NT2/D1 (cell line): ENCODE measurements at regions not wholly inside any gene's neighbourhood (a gene's known extent, or its start where the extent isn't known, plus 50 kb on each side); places are given as distances from the start of the nearest gene placed in this dataset.

Experiments
- DNase-seq: peaks from one replicate; pipeline ENCODE4 v3.0.0-alpha.2; 2011; ENCODE audit warnings: low read depth, low spot score
- H3K27me3 ChIP-seq: 2 replicates; pipeline ENCODE4 v1.6.0; 2011; ENCODE audit warnings: mild to moderate bottlenecking; ENCODE audit not compliant: insufficient read length, insufficient read depth
- H3K36me3 ChIP-seq: 2 replicates; pipeline ENCODE4 v1.6.1; 2011; ENCODE audit warnings: mild to moderate bottlenecking, low read length, mixed read lengths; ENCODE audit not compliant: insufficient read depth, insufficient read length
- H3K4me1 ChIP-seq: 2 replicates; pipeline ENCODE4 v1.5.1; 2011; ENCODE audit not compliant: insufficient read depth, insufficient read length
- H3K4me3 ChIP-seq: 2 replicates; pipeline ENCODE4 v1.5.1; 2011; ENCODE audit warnings: low read depth; ENCODE audit not compliant: insufficient read length
- H3K9ac ChIP-seq: 2 replicates; pipeline ENCODE4 v1.6.0; 2011; ENCODE audit warnings: low read depth; ENCODE audit not compliant: insufficient read length
- H3K9me3 ChIP-seq: 2 replicates; pipeline ENCODE4 v1.5.1; 2011; ENCODE audit warnings: mild to moderate bottlenecking, low read length; ENCODE audit not compliant: insufficient read depth
- SUZ12 ChIP-seq: IDR thresholded peaks from 2 replicates; pipeline ENCODE4 v1.6.1; 2011; ENCODE audit not compliant: insufficient read length, insufficient read depth; ENCODE audit errors: extremely low read depth
- YY1 ChIP-seq: IDR thresholded peaks from 2 replicates; pipeline ENCODE4 v1.6.1; 2011; ENCODE audit not compliant: insufficient read length, insufficient read depth
- ZNF274 ChIP-seq: IDR thresholded peaks from 2 replicates; pipeline ENCODE4 v1.6.1; 2011; ENCODE audit warnings: mild to moderate bottlenecking, low read depth, low read length

DNA sequence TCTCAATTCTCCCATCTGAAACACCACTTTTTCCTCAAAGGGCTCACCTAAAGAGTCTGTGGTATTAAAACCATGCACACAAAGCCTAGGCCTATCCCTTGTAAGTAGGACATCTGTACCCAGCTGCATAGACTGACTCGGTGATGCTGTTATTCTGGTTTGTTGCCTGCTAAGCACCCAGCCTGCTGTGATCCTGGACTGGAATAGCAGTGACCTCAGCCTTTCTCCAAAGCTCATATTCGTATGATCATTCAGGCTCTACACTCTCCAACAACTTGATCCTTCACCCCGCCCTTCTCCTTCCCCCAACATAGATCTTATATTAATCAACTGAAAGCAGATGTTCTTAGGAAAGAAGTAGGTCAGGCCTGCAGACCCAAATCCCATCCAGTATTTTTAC, 81.4 kb upstream of the WWC1 start:
- Histone ChIP-seq H3K4me1 (no peaks in the 10 kb centered on the region), H3K27me3 (no peaks in the 10 kb centered on the region), H3K36me3 (no peaks in the 10 kb centered on the region), H3K9ac (no peak overlapping the region), H3K4me3 (no peak overlapping the region), H3K9me3 (no peaks in the 10 kb centered on the region)
- DNase-seq, result no peak
- TF ChIP-seq SUZ12, result no peak
- no peak for TF ChIP-seq YY1
- TF ChIP-seq ZNF274, result no peak

DNA sequence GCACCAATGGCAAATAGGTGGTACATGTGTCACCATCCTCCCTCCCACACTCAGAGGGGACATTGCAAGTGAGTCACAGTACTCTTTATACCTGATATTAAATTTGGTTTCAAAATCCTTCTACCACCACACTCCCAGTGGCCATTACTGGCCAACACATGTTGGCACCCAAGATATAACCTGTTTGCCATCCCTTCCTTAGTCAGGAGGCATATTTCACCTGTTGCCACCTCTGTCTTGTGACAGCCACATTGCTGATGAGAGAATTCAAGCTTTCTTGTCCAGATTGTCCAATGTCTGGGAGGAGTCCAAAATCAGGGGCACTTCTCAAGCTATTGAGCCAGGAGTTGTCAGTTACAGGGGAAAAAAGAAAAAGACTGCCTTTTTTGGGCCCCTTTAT, 80.2 kb upstream of the WWC1 start:
- no peak for TF ChIP-seq SUZ12
- no peak for TF ChIP-seq ZNF274
- TF ChIP-seq YY1, result no peak
- Histone ChIP-seq H3K4me1 (no peaks in the 10 kb centered on the region), H3K4me3 (no peak overlapping the region), H3K27me3 (no peaks in the 10 kb centered on the region), H3K36me3 (no peaks in the 10 kb centered on the region), H3K9ac (no peak overlapping the region), H3K9me3 (no peaks in the 10 kb centered on the region)
- no peak for DNase-seq

DNA sequence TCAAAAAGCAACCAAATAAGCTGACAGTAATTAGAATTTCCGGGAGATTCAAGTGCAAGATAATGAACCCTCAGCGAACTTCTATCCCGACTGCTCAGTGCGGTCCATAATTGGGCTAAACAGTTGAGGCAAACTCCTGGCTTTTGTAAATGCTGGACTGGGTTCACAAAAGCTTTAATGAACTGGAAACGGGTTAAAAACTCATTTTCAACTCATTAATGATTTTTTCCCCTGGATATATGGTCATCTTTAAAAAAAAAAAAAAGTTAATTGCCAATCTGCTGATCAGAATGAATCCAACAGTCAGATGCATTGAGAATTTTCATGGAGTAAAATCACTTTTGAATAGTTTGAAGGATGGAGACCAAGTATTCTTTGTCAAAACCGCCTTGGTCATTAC, 79.5 kb upstream of the WWC1 start:
- DNase-seq, result no peak
- no peaks in the 10 kb centered on the region for H3K9me3 ChIP-seq
- peaks cover 5% of the 10 kb centered on the region for H3K4me1 ChIP-seq
- TF ChIP-seq SUZ12 (no peak), ZNF274 (no peak), YY1 (no peak)
- H3K4me3 ChIP-seq, result no peak overlapping the region
- no peak overlapping the region for H3K9ac ChIP-seq
- H3K27me3 ChIP-seq, result no peaks in the 10 kb centered on the region
- H3K36me3 ChIP-seq, result no peaks in the 10 kb centered on the region

DNA sequence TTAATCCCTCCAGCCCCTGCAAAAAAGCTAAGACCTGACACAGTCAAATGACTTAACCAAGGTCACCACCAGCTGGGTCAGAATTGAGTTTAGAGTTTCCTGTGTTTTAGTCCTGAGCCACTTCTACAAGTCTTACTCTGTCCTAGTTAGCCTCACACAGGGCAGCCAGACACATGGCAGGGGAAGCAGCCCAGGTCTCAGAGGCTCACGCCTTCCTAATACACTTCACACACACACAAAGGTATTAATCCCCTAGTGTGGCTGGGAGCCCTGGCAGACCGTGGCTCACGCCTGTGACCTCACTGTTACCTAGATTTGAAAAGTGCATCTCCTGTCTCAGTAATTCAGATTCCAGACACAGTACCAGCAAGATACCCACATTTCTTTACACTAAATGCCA, 77.4 kb upstream of the WWC1 start:
- H3K36me3 ChIP-seq, result peaks cover 3% of the 10 kb centered on the region

DNA sequence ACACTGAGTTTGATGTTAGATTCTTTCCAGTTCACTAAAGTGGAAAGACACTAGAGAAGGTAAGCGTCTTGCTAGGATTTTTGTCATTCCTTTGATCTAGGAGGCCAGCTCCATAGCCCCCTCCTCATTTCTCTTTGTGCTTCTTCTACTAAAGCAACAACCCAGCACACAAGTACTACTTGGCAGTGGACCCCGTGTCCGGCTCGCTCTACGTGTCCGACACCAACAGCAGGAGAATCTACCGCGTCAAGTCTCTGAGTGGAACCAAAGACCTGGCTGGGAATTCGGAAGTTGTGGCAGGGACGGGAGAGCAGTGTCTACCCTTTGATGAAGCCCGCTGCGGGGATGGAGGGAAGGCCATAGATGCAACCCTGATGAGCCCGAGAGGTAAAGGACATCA, 76.6 kb upstream of the WWC1 start:
- no peaks in the 10 kb centered on the region for H3K9me3 ChIP-seq
- TF ChIP-seq ZNF274 (no peak), SUZ12 (no peak), YY1 (no peak)
- H3K9ac ChIP-seq, result no peak overlapping the region
- no peaks in the 10 kb centered on the region for H3K27me3 ChIP-seq
- H3K4me1 ChIP-seq, result peaks cover 5% of the 10 kb centered on the region
- no peak for DNase-seq
- H3K4me3 ChIP-seq, result no peak overlapping the region
- peaks cover 3% of the 10 kb centered on the region for H3K36me3 ChIP-seq

More for the DNA sequence above, 77.4 kb upstream of the WWC1 start:
- Histone ChIP-seq H3K4me1 (peaks cover 5% of the 10 kb centered on the region), H3K9me3 (no peaks in the 10 kb centered on the region), H3K4me3 (no peak overlapping the region), H3K9ac (no peak overlapping the region), H3K27me3 (no peaks in the 10 kb centered on the region)
- DNase-seq, result no peak
- TF ChIP-seq SUZ12 (no peak), ZNF274 (no peak), YY1 (no peak)

DNA sequence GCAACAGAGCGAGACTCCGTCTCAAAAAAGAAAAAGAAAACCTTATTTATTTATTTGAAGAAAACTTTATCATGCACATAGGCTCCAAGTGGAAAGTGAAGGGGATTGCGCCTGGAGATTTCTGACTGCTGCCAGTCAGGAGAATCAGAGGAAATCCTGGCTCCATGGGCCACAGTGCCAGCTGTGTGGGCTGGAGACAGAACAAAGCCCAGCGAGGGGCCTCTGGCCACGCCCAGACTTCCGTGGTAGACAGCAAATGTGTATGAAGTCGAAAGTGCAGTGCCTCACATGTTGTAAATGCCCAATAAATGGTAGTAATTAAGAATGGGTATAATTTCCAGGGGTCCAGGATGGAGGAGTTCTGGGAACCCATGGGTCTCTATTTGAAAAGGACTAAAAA, 75.8 kb upstream of the WWC1 start:
- Histone ChIP-seq H3K4me3 (no peak overlapping the region), H3K9ac (no peak overlapping the region), H3K4me1 (peaks cover 5% of the 10 kb centered on the region), H3K27me3 (no peaks in the 10 kb centered on the region), H3K36me3 (peaks cover 3% of the 10 kb centered on the region), H3K9me3 (no peaks in the 10 kb centered on the region)
- TF ChIP-seq ZNF274 (no peak), YY1 (no peak), SUZ12 (no peak)
- no peak for DNase-seq

DNA sequence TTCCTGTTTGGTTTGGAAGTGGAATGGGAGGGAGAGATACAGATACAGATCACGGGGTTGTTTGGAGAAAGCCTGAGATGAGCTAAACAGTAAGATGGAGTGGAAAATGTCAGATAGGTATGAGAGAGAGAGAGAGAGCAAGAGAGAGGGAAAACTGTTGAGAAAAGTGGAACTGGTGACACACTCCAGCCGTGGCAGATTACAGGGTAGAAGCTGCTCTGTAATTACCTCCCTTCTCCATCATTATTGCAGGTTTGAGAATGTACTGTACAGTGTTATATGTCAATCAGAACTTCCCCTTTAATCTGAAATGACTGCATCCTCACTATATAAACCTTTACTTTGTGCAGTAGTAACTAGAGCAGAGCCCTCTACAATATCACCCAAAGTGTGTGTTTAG, 74.5 kb upstream of the WWC1 start:
- Histone ChIP-seq H3K9me3 (no peaks in the 10 kb centered on the region), H3K36me3 (peaks cover 3% of the 10 kb centered on the region), H3K4me3 (no peak overlapping the region), H3K9ac (no peak overlapping the region), H3K27me3 (no peaks in the 10 kb centered on the region), H3K4me1 (peaks cover 5% of the 10 kb centered on the region)
- no peak for DNase-seq
- TF ChIP-seq ZNF274, result no peak
- TF ChIP-seq SUZ12, result no peak
- no peak for TF ChIP-seq YY1

DNA sequence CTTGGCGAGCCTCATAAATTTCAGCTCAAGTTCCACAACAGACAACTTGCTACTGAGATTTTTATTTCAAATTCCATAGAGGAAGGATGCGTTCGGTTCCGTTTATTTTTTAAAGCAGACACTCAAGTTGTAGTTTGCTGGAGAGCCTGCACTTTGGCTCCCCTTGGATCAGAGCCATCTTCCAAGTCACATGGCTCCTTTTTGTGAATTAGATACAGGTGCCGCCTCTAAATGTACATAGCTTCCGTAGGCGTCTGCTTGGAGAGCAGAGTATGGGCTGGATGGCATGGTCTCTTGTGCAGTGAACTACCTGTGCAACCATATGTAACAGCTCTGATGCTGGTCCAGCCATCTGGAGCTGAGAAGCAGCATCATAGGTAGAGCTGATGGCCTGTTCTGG, 73.9 kb upstream of the WWC1 start:
- Histone ChIP-seq H3K9ac (no peak overlapping the region), H3K36me3 (peaks cover 3% of the 10 kb centered on the region), H3K4me3 (no peak overlapping the region), H3K4me1 (peaks cover 5% of the 10 kb centered on the region), H3K9me3 (no peaks in the 10 kb centered on the region), H3K27me3 (no peaks in the 10 kb centered on the region)
- TF ChIP-seq ZNF274, result no peak
- no peak for TF ChIP-seq SUZ12
- DNase-seq, result no peak
